GM12878 (cell line): ENCODE measurements at regions not wholly inside any gene's neighbourhood (a gene's known extent, or its start where the extent isn't known, plus 50 kb on each side); places are given as distances from the start of the nearest gene placed in this dataset.

Source experiments
- BCL11A ChIP-seq: IDR thresholded peaks from 2 replicates; pipeline ENCODE4 v1.6.1; 2011; ENCODE audit warnings: low read depth, low read length
- CHD2 ChIP-seq: IDR thresholded peaks from 2 replicates; pipeline ENCODE4 v1.6.1; 2011; ENCODE audit warnings: low read depth, low read length, improper control_type of control experiment, borderline replicate concordance
- DPF2 ChIP-seq: fragments of 450-650 bp; IDR thresholded peaks from 2 replicates; pipeline ENCODE4 v1.6.1; 2017; ENCODE audit warnings: mild to moderate bottlenecking
- EP300 ChIP-seq, 2 experiments: fragments of 150-350 bp in 1 of 2; IDR thresholded peaks; 2 replicates each; pipeline ENCODE4 v1.6.1; 2011 to 2012; ENCODE audit warnings: low read depth in 2 of 2, low read length in 2 of 2, borderline replicate concordance in 1 of 2, improper control_type of control experiment in 1 of 2, inconsistent platforms in 1 of 2; ENCODE audit not compliant: control insufficient read depth in 1 of 2
- GABPA ChIP-seq: IDR thresholded peaks from 2 replicates; pipeline ENCODE4 v1.6.1; 2014; ENCODE audit warnings: antibody characterized with exemption, low read depth, mild to moderate bottlenecking, inconsistent platforms
- IRF4 ChIP-seq: IDR thresholded peaks from 2 replicates; pipeline ENCODE4 v1.6.1; 2011; ENCODE audit warnings: low read depth, low read length
- JUNB ChIP-seq: IDR thresholded peaks from 2 replicates; pipeline ENCODE4 v1.6.1; 2016; ENCODE audit warnings: antibody characterized with exemption, mild to moderate bottlenecking
- KDM1A ChIP-seq: fragments of 200-600 bp; sonication (generic); IDR thresholded peaks from 2 replicates; pipeline ENCODE4 v1.6.1; 2016; ENCODE audit warnings: borderline replicate concordance
- MEF2A ChIP-seq: IDR thresholded peaks from 2 replicates; pipeline ENCODE4 v1.6.1; 2011; ENCODE audit warnings: low read depth, mild to moderate bottlenecking, low read length, moderate library complexity; ENCODE audit not compliant: insufficient read depth
- MTA2 ChIP-seq: fragments of 450-650 bp; IDR thresholded peaks from 2 replicates; pipeline ENCODE4 v1.6.1; 2016; ENCODE audit warnings: low read depth, mild to moderate bottlenecking, moderate library complexity
- NFIC ChIP-seq: IDR thresholded peaks from 2 replicates; pipeline ENCODE4 v1.6.1; 2012; ENCODE audit warnings: low read depth, mild to moderate bottlenecking, inconsistent platforms, low read length, moderate library complexity
- RUNX3 ChIP-seq: IDR thresholded peaks from 2 replicates; pipeline ENCODE4 v1.6.1; 2012; ENCODE audit warnings: low read length, inconsistent platforms
- SMARCA5 ChIP-seq: fragments of 450-650 bp; IDR thresholded peaks from 2 replicates; pipeline ENCODE4 v1.6.1; 2017; ENCODE audit warnings: mild to moderate bottlenecking
- SPI1 ChIP-seq: IDR thresholded peaks from 2 replicates; pipeline ENCODE4 v1.6.1; 2011; ENCODE audit warnings: low read depth, mild to moderate bottlenecking, low read length, moderate library complexity, borderline replicate concordance; ENCODE audit not compliant: insufficient read depth
- ZNF217 ChIP-seq: fragments of 450-650 bp; IDR thresholded peaks from 2 replicates; pipeline ENCODE4 v1.6.1; 2017; ENCODE audit warnings: antibody characterized with exemption, mild to moderate bottlenecking
- TF ChIP-seq, protein P1 (sequence below): fragments of 450-650 bp; IDR thresholded peaks from 2 replicates; pipeline ENCODE4 v1.6.1; 2017; ENCODE audit warnings: mild to moderate bottlenecking, low read depth, inconsistent platforms; ENCODE audit not compliant: poor library complexity, severe bottlenecking
- TF ChIP-seq, protein P2 (sequence below): fragments of 450-650 bp; conservative IDR thresholded peaks from 2 replicates; pipeline ENCODE4 v1.6.1; 2017; ENCODE audit warnings: mild to moderate bottlenecking, moderate library complexity
- TF ChIP-seq, protein P3 (sequence below): fragments of 450-650 bp; IDR thresholded peaks from 2 replicates; pipeline ENCODE4 v1.6.1; 2016; ENCODE audit warnings: mild to moderate bottlenecking, moderate library complexity, borderline replicate concordance
- TF ChIP-seq, protein P4 (sequence below): IDR thresholded peaks from 2 replicates; pipeline ENCODE4 v1.6.1; 2012; ENCODE audit warnings: low read depth, low read length, improper control_type of control experiment
- TF ChIP-seq, protein P5 (sequence below): IDR thresholded peaks from 2 replicates; pipeline ENCODE4 v1.6.1; 2012; ENCODE audit warnings: low read length, inconsistent platforms

DNA sequence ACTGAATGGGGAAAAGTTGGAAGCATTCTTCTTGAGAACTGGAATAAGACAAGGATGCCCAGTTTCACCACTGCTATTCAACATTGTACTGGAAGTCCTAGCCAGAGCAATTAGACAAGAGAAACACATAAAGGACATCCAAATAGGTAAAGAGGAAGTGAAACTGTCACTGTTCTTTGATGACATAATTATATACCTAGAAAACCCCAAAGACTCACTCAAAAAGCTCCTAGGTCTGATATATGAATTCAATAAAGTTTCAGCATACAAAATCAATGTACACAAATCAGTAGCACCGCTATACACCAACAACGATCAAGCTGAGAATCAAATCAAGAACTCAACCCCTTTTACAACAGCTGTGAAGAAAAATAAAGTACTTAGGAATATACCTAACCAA, 157.3 kb upstream of the DDHD1 start (continued):
- TF ChIP-seq, protein P1, sequence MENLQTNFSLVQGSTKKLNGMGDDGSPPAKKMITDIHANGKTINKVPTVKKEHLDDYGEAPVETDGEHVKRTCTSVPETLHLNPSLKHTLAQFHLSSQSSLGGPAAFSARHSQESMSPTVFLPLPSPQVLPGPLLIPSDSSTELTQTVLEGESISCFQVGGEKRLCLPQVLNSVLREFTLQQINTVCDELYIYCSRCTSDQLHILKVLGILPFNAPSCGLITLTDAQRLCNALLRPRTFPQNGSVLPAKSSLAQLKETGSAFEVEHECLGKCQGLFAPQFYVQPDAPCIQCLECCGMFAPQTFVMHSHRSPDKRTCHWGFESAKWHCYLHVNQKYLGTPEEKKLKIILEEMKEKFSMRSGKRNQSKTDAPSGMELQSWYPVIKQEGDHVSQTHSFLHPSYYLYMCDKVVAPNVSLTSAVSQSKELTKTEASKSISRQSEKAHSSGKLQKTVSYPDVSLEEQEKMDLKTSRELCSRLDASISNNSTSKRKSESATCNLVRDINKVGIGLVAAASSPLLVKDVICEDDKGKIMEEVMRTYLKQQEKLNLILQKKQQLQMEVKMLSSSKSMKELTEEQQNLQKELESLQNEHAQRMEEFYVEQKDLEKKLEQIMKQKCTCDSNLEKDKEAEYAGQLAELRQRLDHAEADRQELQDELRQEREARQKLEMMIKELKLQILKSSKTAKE: peak; percentile 38
- TF ChIP-seq ZNF217: peak; percentile 76; the same call in 1 of the 2 replicates
- TF ChIP-seq EP300 (IDR thresholded peaks at IDR 0.05; ENCODE audit: borderline replicate concordance in 1 of 2, control insufficient read depth in 1 of 2, low read depth in 2 of 2, low read length in 2 of 2): 0 out of 4 replicates have a peak, but pooled peaks of 1 of the 2 experiments have one; percentile 51
- peak; percentile 90 for TF ChIP-seq MTA2
- 0 out of 2 replicates have a peak, but pooled peaks have one; percentile 59 for TF ChIP-seq SMARCA5
- no peak for TF ChIP-seq GABPA
- TF ChIP-seq, protein P2, sequence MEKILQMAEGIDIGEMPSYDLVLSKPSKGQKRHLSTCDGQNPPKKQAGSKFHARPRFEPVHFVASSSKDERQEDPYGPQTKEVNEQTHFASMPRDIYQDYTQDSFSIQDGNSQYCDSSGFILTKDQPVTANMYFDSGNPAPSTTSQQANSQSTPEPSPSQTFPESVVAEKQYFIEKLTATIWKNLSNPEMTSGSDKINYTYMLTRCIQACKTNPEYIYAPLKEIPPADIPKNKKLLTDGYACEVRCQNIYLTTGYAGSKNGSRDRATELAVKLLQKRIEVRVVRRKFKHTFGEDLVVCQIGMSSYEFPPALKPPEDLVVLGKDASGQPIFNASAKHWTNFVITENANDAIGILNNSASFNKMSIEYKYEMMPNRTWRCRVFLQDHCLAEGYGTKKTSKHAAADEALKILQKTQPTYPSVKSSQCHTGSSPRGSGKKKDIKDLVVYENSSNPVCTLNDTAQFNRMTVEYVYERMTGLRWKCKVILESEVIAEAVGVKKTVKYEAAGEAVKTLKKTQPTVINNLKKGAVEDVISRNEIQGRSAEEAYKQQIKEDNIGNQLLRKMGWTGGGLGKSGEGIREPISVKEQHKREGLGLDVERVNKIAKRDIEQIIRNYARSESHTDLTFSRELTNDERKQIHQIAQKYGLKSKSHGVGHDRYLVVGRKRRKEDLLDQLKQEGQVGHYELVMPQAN: no peak
- peak; percentile 94 for TF ChIP-seq SPI1
- no peak for TF ChIP-seq CHD2
- TF ChIP-seq, protein P3, sequence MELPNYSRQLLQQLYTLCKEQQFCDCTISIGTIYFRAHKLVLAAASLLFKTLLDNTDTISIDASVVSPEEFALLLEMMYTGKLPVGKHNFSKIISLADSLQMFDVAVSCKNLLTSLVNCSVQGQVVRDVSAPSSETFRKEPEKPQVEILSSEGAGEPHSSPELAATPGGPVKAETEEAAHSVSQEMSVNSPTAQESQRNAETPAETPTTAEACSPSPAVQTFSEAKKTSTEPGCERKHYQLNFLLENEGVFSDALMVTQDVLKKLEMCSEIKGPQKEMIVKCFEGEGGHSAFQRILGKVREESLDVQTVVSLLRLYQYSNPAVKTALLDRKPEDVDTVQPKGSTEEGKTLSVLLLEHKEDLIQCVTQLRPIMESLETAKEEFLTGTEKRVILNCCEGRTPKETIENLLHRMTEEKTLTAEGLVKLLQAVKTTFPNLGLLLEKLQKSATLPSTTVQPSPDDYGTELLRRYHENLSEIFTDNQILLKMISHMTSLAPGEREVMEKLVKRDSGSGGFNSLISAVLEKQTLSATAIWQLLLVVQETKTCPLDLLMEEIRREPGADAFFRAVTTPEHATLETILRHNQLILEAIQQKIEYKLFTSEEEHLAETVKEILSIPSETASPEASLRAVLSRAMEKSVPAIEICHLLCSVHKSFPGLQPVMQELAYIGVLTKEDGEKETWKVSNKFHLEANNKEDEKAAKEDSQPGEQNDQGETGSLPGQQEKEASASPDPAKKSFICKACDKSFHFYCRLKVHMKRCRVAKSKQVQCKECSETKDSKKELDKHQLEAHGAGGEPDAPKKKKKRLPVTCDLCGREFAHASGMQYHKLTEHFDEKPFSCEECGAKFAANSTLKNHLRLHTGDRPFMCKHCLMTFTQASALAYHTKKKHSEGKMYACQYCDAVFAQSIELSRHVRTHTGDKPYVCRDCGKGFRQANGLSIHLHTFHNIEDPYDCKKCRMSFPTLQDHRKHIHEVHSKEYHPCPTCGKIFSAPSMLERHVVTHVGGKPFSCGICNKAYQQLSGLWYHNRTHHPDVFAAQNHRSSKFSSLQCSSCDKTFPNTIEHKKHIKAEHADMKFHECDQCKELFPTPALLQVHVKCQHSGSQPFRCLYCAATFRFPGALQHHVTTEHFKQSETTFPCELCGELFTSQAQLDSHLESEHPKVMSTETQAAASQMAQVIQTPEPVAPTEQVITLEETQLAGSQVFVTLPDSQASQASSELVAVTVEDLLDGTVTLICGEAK: peak; percentile 97
- TF ChIP-seq BCL11A: peak; percentile 47; the same call in 1 of the 2 replicates
- TF ChIP-seq MEF2A: 0 out of 2 replicates have a peak, but pooled peaks have one; percentile 42
- peak; percentile 94 for TF ChIP-seq DPF2
- no peak for TF ChIP-seq KDM1A
- TF ChIP-seq, protein P4, sequence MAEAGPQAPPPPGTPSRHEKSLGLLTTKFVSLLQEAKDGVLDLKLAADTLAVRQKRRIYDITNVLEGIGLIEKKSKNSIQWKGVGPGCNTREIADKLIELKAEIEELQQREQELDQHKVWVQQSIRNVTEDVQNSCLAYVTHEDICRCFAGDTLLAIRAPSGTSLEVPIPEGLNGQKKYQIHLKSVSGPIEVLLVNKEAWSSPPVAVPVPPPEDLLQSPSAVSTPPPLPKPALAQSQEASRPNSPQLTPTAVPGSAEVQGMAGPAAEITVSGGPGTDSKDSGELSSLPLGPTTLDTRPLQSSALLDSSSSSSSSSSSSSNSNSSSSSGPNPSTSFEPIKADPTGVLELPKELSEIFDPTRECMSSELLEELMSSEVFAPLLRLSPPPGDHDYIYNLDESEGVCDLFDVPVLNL: no peak
- TF ChIP-seq NFIC: peak; percentile 57; the same call in 1 of the 2 replicates
- TF ChIP-seq JUNB: peak; percentile 83
- peak; percentile 78 for TF ChIP-seq RUNX3
- TF ChIP-seq, protein P5, sequence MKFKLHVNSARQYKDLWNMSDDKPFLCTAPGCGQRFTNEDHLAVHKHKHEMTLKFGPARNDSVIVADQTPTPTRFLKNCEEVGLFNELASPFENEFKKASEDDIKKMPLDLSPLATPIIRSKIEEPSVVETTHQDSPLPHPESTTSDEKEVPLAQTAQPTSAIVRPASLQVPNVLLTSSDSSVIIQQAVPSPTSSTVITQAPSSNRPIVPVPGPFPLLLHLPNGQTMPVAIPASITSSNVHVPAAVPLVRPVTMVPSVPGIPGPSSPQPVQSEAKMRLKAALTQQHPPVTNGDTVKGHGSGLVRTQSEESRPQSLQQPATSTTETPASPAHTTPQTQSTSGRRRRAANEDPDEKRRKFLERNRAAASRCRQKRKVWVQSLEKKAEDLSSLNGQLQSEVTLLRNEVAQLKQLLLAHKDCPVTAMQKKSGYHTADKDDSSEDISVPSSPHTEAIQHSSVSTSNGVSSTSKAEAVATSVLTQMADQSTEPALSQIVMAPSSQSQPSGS: peak; percentile 85
- peak; percentile 87 for TF ChIP-seq IRF4
